NCI-H2107 treated with DMSO at 0.1 percent for 48 hours (cell line): ENCODE measurements at regions not wholly inside any gene's neighbourhood (a gene's known extent, or its start where the extent isn't known, plus 50 kb on each side); places are given as distances from the start of the nearest gene placed in this dataset.
"Not testable (repeated sequence)": the region's sequence is repeated elsewhere in the genome, so short reads cannot be mapped to it uniquely, and the experiment has no call there.

ENCODE experiments used
- DNase-seq: peaks from one replicate; lab custom pipeline; 2025; ENCODE audit not compliant: unreplicated experiment; lab: John Stamatoyannopoulos, UW

DNA sequence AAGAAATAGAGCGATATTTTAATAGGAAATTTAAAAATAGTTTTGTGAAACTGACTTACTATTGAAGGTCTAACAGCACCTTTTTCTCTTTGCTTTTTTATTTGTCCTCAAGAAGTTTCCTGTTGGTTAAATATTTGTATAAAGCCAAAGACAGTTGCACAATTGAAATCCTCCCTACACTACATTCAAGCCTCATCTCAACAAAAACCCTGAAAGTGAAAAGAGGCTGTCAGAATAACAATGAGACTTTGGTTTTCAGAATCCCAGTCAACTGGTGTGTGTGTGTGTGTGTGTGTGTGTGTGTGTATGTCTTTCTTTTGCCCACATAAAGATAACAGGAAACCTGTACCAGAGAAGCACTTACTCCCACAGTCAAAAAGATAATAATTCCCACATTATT lies 313.6 kb upstream of the FRG1 start:
- DNase-seq, result not testable (repeated sequence)

DNA sequence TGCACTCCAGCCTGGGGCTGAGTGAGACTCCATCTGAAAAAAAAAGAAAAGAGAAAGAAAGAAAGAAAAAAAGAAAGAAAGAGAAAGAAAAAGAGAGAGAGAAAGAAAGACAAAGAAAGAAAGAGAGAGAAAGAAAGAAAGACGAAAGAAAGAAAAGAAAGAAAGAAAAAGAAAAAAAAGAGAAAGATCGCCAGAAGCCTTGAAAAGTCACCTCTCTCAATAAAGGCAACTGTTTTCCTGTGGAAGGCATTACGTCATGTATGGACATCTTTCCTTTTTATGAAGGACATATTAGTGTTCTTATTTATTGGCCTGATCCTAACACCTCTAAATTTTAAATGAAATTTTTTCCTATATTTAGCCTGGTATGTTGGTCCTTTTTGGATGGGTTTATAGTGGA lies 310.9 kb upstream of the FRG1 start:
- DNase-seq, result not testable (repeated sequence)

DNA sequence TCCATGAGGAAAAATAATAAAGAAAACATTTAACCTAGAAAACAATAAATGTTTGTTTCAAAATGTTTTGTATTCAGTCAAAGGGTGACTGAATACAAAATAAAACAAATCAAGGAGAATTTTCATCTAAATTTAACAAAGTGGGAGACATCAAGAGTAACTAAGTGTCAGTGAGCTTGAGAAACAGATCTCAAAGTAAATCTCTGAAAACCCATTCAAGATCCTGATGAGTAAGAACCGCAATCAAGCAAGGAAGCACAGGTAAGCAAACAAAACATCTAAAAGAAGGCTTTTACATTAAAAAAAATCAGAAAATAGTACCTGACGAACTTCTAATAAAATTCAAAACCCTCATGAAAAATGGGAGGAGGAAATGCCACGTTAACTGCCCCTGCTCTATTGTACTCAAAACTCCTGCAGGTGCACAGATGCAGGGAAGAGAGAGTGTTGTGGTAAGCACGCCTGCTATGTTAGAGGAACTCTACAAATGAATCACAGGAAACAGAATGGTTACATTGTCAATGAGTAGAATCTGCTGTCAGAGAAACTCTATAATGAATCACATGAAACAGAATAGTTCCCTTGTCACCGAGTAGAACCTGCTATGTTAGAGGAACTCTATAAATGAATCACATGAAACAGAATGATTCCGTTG lies 309.6 kb upstream of the FRG1 start:
- not testable (repeated sequence) for DNase-seq

DNA sequence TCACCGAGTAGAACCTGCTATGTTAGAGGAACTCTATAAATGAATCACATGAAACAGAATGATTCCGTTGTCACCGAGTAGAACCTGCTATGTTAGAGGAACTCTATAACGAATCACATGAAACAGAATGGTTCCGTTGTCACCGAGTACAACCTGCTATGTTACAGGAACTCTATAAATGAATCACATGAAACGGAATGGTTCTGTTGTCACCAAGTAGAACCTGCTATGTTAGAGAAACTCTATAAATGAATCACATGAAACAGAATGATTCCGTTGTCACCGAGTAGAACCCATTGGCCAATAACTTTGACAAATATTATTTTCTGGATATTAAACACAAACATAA lies 309.1 kb upstream of the FRG1 start:
- DNase-seq, result not testable (repeated sequence)

DNA sequence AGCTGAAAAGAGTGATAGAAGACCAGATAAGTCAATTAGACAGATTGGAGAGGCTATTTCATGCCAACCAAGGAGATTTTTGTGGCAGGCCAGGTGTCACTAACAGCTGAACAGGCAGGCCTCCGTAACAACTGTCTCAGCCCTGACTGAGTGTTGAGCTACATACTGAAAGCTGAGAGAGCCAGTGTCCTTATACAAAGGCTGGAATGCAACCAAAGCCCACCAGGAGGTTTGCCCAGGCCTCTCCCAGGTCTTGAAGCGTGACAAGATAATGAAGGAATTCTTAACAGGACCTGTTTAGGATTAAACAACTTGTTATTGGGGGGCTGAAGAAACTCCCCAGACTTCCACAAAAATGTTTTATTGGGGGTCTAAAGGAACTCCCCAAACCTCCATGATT lies 290.2 kb upstream of the FRG1 start:
- not testable (repeated sequence) for DNase-seq

DNA sequence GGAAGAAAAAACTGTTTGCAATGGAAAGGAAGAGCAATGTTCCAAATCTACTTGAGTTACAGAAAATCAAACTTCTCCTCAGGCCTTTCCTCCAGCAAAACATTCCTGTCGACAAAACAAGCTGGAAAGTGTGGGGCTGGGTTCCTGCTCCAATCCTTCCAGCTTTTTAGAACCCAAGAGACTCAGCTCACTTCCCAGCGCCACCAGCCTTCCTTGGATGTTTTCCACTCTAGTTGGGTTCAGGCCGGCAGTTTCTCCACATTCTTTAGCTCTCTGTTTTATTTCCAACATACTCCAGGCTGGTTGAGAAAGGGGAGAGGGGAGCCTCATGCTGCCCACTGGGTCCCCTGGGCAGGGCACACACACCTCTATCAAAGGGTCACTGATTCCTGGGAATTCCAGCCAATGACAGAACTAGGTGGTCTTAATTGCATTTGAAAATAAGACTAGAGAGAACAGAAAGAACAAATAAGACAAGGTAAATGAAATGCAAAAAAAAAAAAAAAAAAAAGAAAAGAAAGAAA lies 287.5 kb upstream of the FRG1 start:
- DNase-seq, result not testable (repeated sequence)

DNA sequence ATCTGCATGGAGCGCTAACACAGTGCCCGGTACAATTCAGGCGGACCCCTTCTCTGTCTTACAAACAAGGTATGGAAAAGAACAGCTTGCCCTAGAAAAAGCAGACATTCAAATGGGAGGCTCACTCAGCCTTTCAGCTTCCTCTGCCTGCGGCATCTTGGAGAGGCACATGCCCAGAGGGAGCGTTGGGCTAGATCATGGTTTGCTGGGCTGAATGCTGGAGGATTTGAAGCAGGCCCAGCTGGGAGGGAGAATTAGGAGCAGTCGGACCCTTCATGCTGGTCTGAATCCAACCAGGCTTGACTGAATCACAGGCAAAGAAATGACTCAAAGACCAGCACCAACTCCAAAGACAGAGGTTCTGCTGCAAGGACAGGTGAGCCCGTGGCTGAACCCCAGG lies 286.7 kb upstream of the FRG1 start:
- not testable (repeated sequence) for DNase-seq

DNA sequence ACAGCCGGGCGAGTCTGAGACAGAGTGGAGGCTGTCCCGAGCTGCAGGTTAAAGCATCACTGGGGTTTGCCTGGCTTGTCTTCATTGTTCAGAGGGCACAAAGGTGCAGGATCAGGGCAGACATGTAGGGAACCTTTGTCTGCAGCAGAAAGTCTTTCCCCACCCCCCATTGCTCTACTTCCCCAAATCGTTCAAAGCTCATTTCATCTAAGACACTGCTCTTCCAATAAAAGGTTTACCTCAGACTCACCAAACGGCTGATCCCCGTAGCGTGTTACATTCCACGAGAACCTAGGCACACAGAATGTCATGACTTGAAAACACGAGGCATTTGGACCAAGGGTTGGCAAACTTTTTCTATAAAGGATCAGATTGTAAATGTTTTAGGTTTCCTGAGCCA lies 286.3 kb upstream of the FRG1 start:
- DNase-seq, result not testable (repeated sequence)

DNA sequence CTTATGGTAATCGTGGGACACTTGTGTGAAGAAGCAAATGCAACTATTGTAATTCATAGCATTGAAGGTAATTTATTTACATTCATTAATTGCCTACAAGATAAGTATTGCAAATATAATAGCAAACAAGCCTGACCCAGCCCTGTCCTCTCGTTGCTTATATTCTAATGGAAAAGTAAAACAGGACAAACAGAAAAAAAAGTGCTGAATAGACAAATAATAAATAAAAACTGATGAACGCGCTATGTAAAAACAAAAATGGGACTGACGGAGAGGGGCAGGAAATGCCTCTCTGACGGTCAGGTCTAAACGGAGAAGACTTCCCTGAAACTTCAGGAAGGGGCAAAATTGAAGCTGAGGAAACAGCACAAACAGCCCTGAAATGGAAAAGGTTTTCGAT lies 284.9 kb upstream of the FRG1 start:
- DNase-seq, result not testable (repeated sequence)

DNA sequence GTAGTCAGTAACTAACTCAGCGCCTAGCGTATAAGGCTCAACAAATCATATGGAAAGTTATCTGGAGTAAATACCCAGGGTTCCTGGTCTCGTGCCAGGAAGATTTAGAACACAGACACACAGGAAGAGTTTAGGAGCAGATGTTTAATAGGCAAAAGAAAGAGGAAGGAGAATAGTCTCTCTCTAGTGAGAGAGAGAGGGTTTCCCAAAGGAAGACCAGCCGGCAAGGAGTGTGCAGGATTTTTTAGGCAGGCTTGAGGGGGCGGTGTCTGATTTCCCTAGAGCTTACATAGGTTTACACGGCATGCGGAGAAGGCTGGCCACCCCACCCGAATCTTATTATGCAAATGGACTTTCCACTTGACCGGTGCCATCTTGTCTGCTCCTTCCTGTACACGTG lies 284.0 kb upstream of the FRG1 start:
- DNase-seq, result no peak

DNA sequence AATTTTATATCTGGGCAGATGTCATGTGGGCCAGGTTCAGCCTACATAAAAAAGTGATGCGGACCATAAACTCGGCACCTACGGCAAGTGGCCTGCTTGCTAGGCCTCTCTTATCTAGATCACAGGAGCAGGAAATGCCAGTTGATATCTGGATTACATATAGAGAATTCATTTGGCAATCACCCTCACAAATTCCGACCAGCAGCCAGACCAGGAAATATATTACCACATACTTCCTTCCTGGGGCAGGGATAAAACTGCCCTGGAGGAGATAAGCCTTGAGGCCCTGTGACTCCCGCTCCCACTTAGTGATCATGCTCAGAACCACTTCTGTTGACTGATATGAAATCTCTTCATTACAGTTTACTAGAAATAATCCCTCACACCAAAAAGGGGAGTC lies 282.4 kb upstream of the FRG1 start:
- not testable (repeated sequence) for DNase-seq

DNA sequence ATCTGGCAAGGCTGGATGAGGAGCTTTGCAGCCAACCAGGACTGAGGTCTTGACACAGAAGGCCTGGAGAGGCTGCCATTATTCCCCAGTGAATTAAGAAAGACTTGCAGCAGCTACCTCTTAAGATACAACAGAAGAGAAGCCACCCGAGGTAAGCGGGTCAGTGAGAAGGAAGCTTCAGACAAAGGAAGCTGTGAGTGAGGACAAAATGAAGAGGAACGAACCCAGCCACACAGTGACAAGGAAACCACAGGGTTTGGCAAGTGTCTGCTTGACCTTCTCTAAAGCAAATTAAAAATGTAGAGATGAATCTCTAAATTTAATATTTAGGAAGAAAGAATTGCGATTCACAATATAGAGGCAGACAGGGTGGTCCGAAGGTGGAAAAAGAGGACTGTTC lies 281.8 kb upstream of the FRG1 start:
- not testable (repeated sequence) for DNase-seq

DNA sequence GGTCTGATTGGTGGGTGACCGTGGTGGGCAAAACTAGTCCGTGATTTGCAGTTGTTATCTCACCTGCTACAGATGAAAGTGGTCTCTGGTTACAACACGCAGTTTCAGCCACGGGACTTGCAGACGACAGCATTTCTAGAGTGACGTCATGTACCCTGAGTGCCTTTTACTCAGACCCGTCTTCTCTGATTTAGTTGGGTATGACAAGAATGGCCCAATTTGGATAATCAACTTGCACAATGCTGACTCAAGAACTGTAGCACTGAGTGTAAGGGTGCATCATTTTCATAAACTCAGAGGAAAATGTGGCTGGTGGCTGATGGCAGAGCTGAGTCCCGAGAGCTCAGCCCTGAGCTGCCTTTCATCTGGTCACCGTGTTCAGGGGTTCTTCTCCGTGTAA lies 281.4 kb upstream of the FRG1 start:
- DNase-seq, result no peak

DNA sequence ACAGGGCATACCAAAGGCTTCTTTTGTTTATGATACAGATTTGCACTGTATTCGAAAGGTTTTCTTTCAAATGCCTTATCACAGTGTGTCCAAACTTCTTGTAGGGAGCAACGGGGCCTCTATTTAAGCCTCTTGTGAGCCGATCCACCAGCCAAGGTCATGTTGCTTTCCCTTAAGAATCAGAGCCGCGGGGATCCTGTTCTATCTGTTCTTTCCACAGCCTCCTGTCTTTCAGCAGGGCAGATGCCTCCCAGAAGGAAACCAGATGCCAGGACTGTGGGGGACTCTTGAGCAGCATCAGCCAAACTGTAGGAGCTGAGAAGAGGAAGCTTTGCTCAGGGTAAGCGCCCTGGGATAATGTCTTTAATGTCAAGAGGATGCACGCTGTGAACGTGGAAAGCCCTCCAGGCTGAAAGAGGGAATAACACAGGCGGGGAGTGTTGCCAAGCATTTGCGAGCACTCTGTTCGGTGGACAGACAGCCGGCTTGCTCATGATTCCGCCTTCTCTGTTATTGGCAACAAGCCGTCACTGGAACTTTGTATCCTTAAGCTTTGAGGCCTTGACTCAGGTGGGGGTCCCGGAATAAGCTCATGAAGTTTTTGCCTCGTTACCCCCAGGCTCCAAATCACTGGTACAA lies 279.8 kb upstream of the FRG1 start:
- DNase-seq, result no peak

DNA sequence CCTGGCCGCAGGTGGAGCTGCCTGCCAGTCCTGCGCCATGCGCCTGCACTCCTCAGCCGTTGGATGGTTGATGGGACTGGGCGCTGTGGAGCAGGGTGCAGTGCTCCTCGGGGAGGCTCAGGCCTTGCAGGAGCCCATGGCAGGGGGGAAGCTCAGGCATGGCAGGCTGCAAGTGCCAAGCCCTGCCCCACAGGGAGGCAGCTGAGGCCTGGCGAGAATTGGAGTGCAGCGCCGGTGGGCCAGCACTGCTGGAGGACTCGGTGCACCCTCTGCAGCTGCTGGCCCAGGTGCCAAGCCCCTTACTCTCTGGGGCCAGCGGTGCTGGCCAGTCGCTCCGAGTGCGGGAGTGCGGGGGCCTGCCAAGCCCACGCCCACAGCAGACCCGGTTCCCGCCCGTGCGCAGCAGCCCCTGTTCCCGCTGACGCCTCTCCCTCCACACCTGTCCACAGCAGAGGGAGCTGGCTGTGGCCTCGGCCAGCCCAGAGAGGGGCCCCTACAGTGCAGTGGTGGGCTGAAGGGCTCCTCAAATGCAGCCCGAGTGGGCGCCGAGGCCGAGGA lies 275.9 kb upstream of the FRG1 start:
- DNase-seq, result no peak

DNA sequence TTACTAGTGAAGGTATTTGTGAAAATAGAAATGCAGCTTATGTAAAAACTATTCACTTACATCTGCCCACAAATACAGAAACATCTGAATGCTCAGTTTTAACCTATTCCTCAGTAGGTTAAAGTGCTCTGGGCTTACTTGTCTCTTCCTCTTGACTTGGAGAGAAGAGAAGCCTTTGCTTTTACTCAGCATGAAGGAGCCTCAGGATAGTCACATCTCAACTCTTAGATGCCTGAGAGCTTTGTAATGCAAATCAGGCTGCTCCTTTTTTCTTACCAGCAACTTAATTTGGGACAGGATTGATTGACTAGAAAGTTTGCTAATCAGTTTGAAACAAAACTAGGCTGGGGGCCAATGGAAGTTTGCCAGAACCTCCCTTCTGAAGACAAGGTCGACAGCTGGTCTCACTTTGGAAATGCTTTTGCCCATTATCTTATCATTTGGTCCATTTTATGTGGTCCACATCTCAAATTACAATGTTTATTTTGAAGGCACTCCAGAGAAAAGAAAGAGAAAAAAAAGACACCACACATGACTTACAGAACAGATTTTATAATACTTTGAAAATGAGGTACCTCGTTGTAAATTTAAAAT lies 274.9 kb upstream of the FRG1 start:
- DNase-seq, result not testable (repeated sequence)

DNA sequence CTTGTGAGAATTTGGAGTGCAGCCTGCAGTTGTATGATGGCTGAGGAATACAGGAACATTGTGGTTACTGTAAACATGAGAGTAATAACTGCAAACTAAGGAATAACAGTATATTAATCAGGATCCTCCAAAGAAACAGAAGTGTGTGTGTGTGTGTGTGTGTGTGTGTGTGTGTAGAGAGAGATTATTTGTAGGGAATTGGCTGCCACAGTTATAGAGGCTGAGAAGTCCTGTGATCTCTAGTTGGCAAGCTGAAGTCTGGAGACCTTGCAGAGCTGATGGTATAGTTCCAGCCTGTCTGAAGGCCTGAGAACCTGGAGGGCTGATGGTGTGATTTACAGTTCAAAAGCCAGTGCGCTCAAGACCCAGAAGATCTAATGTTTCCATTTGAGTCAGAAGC lies 273.3 kb upstream of the FRG1 start:
- DNase-seq, result not testable (repeated sequence)

DNA sequence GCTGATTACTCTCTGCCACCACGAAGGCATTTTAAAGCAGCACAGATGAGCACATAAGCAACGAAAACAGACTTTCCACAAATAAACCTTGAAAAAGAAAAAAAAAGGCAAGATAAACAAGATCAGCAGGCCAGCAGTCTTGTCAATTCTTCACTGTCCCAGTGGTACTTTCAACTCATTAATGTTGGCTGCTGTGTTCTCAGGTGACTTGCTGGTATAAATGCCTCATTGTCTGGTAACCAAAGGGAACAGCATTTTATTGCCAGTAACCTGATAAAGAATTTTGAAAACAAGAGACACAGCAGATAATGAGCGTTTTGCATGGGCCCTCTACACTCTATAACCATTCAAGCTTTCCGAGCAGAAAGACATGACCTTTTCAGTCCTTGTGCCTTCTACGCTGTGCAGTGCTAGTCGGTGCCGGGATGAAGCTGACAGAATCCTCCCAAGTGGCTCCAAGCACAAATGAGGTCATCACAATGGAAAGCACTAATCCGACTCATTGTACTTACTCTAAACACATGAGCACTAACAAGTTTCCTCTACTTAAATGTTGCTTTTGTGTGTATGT lies 242.9 kb upstream of the FRG1 start:
- not testable (repeated sequence) for DNase-seq

DNA sequence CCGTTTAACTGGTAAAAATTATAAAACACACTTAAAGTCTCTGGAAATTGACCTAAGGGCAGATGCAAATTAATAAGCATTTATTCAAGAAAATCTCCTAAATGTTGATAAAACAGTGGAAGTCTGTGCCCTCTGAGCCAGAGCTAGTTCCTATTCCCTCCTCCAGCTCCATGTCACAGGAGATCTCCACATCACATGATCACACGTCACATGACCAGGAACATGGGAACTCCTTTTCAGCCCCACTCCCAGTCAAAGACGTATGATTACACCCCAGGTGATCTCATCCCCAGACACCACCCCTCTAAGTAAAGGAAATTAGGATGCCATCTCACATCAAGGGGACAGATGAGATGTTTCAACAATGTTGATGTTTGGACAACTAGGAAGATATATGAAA lies 237.7 kb upstream of the FRG1 start:
- not testable (repeated sequence) for DNase-seq

DNA sequence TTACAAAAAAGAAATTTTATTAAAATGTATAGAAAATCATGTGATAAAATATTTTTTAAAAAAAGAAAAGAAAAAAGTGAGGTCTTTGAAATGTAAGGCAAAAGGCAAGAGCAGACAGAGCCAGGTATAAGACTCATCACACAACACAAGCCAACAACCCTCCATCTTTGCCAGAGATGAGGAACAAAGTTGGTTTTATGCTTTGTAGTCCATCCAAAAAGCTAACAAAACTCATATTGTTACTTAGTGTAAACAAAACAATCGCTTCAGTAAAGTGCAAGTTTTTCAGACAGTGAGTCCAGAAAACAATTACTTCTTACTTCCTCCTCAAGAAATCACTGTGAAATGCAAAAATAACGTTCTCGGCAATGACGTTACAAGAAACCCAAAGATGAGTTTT lies 233.9 kb upstream of the FRG1 start:
- DNase-seq, result not testable (repeated sequence)

DNA sequence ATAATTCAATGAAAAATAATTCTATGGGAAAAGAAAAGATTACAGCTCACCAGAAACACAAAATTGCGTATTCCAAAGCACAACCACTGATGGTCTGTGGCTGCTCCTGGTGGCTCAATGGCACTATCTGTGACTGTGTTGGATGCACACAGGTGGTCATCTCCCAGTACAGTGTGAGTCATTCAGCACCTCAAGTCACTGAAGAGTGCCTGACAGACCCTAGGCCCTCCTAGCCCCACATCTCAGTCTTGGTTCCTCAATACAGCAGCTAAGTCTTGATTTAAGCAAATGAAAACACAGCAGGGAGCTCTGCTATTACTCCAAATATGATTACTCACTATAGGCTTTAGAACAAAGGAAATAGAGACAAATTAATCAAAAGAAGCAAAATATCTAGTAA lies 233.4 kb upstream of the FRG1 start:
- DNase-seq, result not testable (repeated sequence)

DNA sequence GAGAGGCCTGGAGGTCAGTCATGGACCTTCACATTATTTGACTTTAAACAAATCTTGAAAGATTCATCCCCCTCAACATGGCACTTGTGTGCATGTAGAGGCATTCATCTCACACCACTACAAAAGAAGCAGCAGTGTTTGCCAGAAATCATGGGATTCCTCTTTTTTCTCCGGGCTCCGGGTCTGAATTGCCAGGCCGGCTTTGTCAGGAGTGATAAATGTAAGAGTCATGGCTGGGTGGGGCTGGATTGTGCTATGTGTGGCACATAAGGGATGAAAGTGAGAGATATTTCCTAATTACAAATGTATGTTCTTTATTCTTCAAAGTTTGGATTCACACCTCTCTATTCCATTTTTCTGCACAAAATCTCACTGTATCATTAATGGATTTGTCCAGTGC lies 228.7 kb upstream of the FRG1 start:
- DNase-seq, result not testable (repeated sequence)
